Breast epithelium (tissue), 4 donors: ENCODE measurements at regions not wholly inside any gene's neighbourhood (a gene's known extent, or its start where the extent isn't known, plus 50 kb on each side); places are given as distances from the start of the nearest gene placed in this dataset.

Source experiments
- DNase-seq, 2 donors: peaks; one replicate each; pipeline ENCODE4 v3.0.0-alpha.2; 2019; ENCODE audit warnings: low spot score in 2 of 2
- H3K27ac ChIP-seq, 2 donors: fragments of 200-600 bp; sonication (generic) in 1 of 2; one replicate each; pipeline ENCODE4 v1.5.1; 2016 to 2019; ENCODE audit warnings: mild to moderate bottlenecking in 1 of 2
- H3K27me3 ChIP-seq, 2 donors: fragments of 200-600 bp; sonication (generic) in 1 of 2; one replicate each; pipeline versions ENCODE4 v1.5.1 to v1.6.0; 2017 to 2019; ENCODE audit warnings: control low read depth in 1 of 2, mild to moderate bottlenecking in 1 of 2
- H3K36me3 ChIP-seq: fragments of 200-600 bp; one replicate; pipeline ENCODE4 v1.5.1; 2019
- H3K4me1 ChIP-seq, 2 donors: fragments of 200-600 bp; sonication (generic); one replicate each; pipeline ENCODE4 v1.5.1; 2016 to 2019; ENCODE audit warnings: control low read depth in 1 of 2
- H3K4me3 ChIP-seq, 3 donors: fragments of 200-600 bp; sonication (generic); 1 replicate in 2 of 3; 2 replicates in 1 of 3; pipeline ENCODE4 v1.5.1; 2016 to 2019; ENCODE audit warnings: mild to moderate bottlenecking in 3 of 3, moderate library complexity in 2 of 3
- H3K9me3 ChIP-seq, 2 donors: fragments of 200-600 bp; sonication (generic) in 1 of 2; one replicate each; pipeline ENCODE4 v1.5.1; 2016 to 2019; ENCODE audit warnings: control low read depth in 1 of 2
- POLR2A ChIP-seq: fragments of 450-650 bp; IDR thresholded peaks from one replicate; pipeline ENCODE4 v1.6.1; 2016; ENCODE audit warnings: antibody characterized with exemption, mild to moderate bottlenecking, moderate library complexity
- POLR2AphosphoS5 ChIP-seq, 3 donors: sonication (generic); formaldehyde crosslinking; IDR thresholded peaks; one replicate each; pipeline ENCODE4 v1.6.1; 2017; ENCODE audit warnings: antibody characterized with exemption in 3 of 3
- intact Hi-C: fragments of 100-400 bp; cut with DNase I; formaldehyde crosslinking; loops from one replicate; pipeline ENCODE4 v1.15.1; 2023; ENCODE audit warnings: low total_unique reads
- TF ChIP-seq, protein P1 (sequence below), 3 donors: fragments of 450-650 bp; IDR thresholded peaks; one replicate each; pipeline ENCODE4 v1.5.1; 2016 to 2017; ENCODE audit warnings: antibody characterized with exemption in 3 of 3, mild to moderate bottlenecking in 3 of 3, moderate library complexity in 3 of 3

DNA sequence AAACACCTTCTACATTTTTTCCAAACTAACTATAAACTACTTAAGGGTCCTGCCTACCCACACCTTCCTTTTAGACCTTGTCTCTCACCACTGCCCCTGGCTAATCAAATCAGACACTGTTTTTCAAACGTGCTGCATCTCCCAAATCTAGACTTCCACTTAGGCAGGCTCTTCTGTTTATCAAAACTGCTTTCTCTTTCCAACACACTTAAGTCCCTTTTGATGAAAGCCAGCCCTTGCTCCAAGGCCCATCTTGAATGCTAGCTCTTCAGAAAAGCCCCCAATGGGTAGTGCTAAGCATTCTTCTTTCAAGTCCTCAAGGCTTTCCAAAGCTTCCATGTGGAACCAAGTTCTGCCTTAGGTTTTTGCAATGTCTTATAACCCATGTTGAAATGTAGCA lies 888.3 kb downstream of the TUSC7 start:
- Histone ChIP-seq H3K4me1 (no peaks in the 10 kb centered on the region), H3K4me3 (no peak overlapping the region), H3K36me3 (no peaks in the 10 kb centered on the region), H3K27ac (no peak overlapping the region), H3K27me3 (no peaks in the 10 kb centered on the region), H3K9me3 (no peaks in the 10 kb centered on the region)
- no peak for TF ChIP-seq POLR2AphosphoS5 (IDR thresholded peaks at IDR 0.05)
- TF ChIP-seq POLR2A, result no peak
- TF ChIP-seq, protein P1, sequence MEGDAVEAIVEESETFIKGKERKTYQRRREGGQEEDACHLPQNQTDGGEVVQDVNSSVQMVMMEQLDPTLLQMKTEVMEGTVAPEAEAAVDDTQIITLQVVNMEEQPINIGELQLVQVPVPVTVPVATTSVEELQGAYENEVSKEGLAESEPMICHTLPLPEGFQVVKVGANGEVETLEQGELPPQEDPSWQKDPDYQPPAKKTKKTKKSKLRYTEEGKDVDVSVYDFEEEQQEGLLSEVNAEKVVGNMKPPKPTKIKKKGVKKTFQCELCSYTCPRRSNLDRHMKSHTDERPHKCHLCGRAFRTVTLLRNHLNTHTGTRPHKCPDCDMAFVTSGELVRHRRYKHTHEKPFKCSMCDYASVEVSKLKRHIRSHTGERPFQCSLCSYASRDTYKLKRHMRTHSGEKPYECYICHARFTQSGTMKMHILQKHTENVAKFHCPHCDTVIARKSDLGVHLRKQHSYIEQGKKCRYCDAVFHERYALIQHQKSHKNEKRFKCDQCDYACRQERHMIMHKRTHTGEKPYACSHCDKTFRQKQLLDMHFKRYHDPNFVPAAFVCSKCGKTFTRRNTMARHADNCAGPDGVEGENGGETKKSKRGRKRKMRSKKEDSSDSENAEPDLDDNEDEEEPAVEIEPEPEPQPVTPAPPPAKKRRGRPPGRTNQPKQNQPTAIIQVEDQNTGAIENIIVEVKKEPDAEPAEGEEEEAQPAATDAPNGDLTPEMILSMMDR (IDR thresholded peaks at IDR 0.05), result no peak
- intact Hi-C loops, result no loop called here
- DNase-seq, result no peak

DNA sequence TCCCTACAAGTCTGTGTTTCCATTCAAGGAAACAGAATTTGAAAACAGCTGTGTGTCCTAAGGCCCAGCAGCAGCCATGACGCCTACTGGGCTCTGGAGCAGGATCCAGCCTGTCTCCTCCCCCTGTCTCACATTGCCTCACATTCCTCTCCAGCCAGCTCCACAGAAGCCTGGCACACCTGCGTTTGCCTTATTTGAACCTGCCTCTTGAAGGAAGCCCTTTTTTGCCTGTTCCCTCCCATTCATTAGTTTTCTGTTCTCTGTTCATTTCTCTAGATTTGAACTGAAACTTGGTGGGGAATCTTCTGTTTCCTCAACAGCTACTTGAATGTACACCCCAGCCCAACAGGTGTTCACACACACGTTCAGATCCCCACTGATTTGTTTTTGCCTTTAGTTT lies 890.5 kb downstream of the TUSC7 start:
- no peaks in the 10 kb centered on the region for H3K9me3 ChIP-seq
- DNase-seq, result peak in 1 of 2 donors; percentile 17
- no peaks in the 10 kb centered on the region for H3K27me3 ChIP-seq
- no peak overlapping the region for H3K4me3 ChIP-seq
- intact Hi-C loops, result no loop called here
- TF ChIP-seq POLR2AphosphoS5 (IDR thresholded peaks at IDR 0.05), result no peak
- TF ChIP-seq, protein P1 (IDR thresholded peaks at IDR 0.05), result no peak
- no peak for TF ChIP-seq POLR2A
- H3K4me1 ChIP-seq, result no peaks in the 10 kb centered on the region
- H3K27ac ChIP-seq, result no peak overlapping the region
- no peaks in the 10 kb centered on the region for H3K36me3 ChIP-seq

DNA sequence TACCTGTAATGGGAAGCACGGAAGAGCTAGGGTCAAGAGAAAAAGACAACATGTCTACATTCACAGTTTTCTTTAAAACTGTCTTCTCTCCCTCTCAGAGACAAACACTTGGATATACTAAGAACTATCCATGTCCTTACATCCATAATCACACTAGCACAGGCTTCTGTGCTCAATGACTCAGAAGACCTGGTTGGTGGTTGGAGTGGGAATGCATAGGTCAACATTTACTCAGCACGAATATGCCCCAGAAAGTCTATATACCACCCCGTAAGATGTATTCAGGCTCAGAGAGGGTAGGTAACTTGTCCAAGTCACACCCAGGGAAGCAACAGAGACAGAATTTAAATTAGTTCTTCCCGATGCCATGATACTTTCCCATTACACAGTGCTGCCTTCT lies 891.1 kb downstream of the TUSC7 start:
- H3K4me3 ChIP-seq, result no peak overlapping the region
- no peak for DNase-seq
- intact Hi-C loops, result no loop called here
- no peak overlapping the region for H3K27ac ChIP-seq
- no peak for TF ChIP-seq POLR2A
- H3K27me3 ChIP-seq, result no peaks in the 10 kb centered on the region
- no peaks in the 10 kb centered on the region for H3K9me3 ChIP-seq
- no peaks in the 10 kb centered on the region for H3K4me1 ChIP-seq
- H3K36me3 ChIP-seq, result no peaks in the 10 kb centered on the region

DNA sequence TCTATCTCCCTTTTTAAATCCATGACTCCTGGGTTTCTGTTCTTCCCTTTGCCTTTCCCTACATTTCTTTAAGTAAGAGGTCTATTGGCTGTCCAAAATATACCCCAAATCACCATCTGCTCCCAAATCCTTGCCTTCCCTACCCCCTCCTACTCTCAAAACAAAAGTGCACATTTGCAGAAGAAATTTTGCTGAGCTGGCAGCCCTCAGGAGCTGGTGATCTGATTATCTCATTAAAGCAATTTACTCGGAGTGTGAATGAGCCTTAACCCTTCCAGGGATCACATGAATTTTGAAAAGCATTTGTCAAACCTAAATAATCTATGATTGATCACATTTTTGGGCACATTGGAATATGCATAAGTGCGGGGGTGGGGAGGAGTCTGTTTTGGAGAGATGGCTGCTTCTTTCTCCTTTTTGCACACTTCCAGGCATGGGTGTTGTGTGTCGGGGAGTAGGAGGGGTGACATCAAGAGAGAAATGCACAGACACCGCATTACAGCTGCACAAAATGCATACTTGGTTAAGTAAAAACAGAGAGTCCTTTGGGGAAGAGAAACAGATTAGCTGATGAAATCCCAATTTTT lies 892.6 kb downstream of the TUSC7 start:
- Histone ChIP-seq H3K4me3 (no peak overlapping the region), H3K27me3 (no peaks in the 10 kb centered on the region), H3K36me3 (no peaks in the 10 kb centered on the region), H3K27ac (no peak overlapping the region), H3K4me1 (no peaks in the 10 kb centered on the region), H3K9me3 (no peaks in the 10 kb centered on the region)
- intact Hi-C loops, result no loop called here
- DNase-seq, result no peak
- no peak for TF ChIP-seq POLR2AphosphoS5 (IDR thresholded peaks at IDR 0.05)
- TF ChIP-seq, protein P1 (IDR thresholded peaks at IDR 0.05), result no peak

DNA sequence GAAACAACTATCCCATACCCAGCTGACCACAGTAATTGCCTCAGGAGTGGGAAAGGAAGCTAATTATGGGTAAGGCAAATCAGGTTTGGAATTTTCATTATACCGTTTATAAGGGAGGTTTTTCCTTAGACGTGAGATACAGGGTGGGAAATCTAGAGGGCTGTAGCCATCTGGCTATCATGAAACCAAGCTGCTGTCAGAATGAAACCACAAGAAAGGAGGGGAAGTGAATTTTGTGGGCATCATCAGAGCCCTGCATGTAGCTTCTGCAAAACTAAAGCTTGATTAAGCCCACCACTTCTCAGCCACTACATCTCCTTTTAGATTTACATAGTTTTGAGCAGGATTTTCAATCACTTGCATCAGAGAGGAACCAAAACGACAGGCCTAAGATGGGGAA lies 893.5 kb downstream of the TUSC7 start:
- DNase-seq, result no peak
- intact Hi-C loops, result no loop called here
- Histone ChIP-seq H3K9me3 (no peaks in the 10 kb centered on the region), H3K27me3 (no peaks in the 10 kb centered on the region), H3K27ac (no peak overlapping the region), H3K4me1 (no peaks in the 10 kb centered on the region), H3K4me3 (no peak overlapping the region), H3K36me3 (no peaks in the 10 kb centered on the region)
- TF ChIP-seq POLR2AphosphoS5 (IDR thresholded peaks at IDR 0.05), result no peak
- TF ChIP-seq, protein P1 (IDR thresholded peaks at IDR 0.05), result no peak
- no peak for TF ChIP-seq POLR2A

DNA sequence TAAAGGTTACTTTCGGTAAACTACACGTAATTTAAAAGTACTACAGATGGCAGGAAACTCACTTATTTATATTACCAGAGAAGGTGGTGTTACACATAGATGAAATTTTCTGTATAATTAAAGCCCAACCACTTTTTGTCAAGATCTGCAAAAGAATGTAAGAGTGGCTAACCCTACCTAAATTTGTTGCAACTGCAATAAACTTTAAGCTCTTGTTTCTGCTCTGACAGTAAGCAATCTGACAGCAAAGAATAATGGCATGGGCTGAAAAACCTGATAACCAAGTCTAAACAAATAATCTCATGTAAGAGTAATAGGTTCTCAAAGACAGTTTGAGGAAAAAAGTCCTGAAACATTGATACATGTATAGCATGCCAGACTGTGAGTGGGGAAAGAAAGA lies 897.3 kb downstream of the TUSC7 start:
- Histone ChIP-seq H3K36me3 (no peaks in the 10 kb centered on the region), H3K27ac (no peak overlapping the region), H3K27me3 (no peaks in the 10 kb centered on the region), H3K9me3 (no peaks in the 10 kb centered on the region), H3K4me1 (no peaks in the 10 kb centered on the region), H3K4me3 (no peak overlapping the region)
- no peak for TF ChIP-seq POLR2AphosphoS5 (IDR thresholded peaks at IDR 0.05)
- TF ChIP-seq, protein P1 (IDR thresholded peaks at IDR 0.05), result no peak
- intact Hi-C loops, result no loop called here
- DNase-seq, result no peak
